ENCODE measurements at regions not wholly inside any gene's neighbourhood (a gene's known extent, or its start where the extent isn't known, plus 50 kb on each side); places are given as distances from the start of the nearest gene placed in this dataset.

GRCh38 chr3:66854601-66855151, 143.4 kb upstream of the KBTBD8 start:
- no peak for FAIRE-seq
- no peak for DNase-seq (ENCODE audit: insufficient read length, low spot score)
- TF ChIP-seq POLR2A (IDR thresholded peaks at IDR 0.05; ENCODE audit: low read depth, low read length) = no peak

GRCh38 chr3:66856533-66856932, 141.6 kb upstream of the KBTBD8 start:
- no peak for TF ChIP-seq POLR2A (IDR thresholded peaks at IDR 0.05; ENCODE audit: low read depth, low read length)
- DNase-seq (ENCODE audit: insufficient read length, low spot score) = no peak
- no peak for FAIRE-seq

GRCh38 chr3:66858656-66859381, 139.3 kb upstream of the KBTBD8 start:
- DNase-seq (ENCODE audit: insufficient read length, low spot score) (no peak), FAIRE-seq (no peak)
- TF ChIP-seq POLR2A (IDR thresholded peaks at IDR 0.05; ENCODE audit: low read depth, low read length) = no peak

GRCh38 chr3:66860771-66861170, 137.3 kb upstream of the KBTBD8 start:
- FAIRE-seq = no peak
- no peak for TF ChIP-seq POLR2A (IDR thresholded peaks at IDR 0.05; ENCODE audit: low read depth, low read length)
- DNase-seq (ENCODE audit: insufficient read length, low spot score) = no peak

GRCh38 chr3:66863205-66864111, 134.6 kb upstream of the KBTBD8 start:
- FAIRE-seq (no peak), DNase-seq (ENCODE audit: insufficient read length, low spot score) (no peak)
- no peak for TF ChIP-seq POLR2A (IDR thresholded peaks at IDR 0.05; ENCODE audit: low read depth, low read length)

GRCh38 chr3:66884659-66885058, 113.4 kb upstream of the KBTBD8 start:
- TF ChIP-seq POLR2A (IDR thresholded peaks at IDR 0.05; ENCODE audit: low read depth, low read length) = no peak
- FAIRE-seq (no peak), DNase-seq (ENCODE audit: insufficient read length, low spot score) (no peak)

- DNase-seq (ENCODE audit: insufficient read length, low spot score) = no peak
- FAIRE-seq = no peak
- TF ChIP-seq POLR2A (IDR thresholded peaks at IDR 0.05; ENCODE audit: low read depth, low read length) = no peak
These were observed 112.6 kb upstream of the KBTBD8 start for GRCh38 chr3:66885326-66886000.

- no peak for TF ChIP-seq POLR2A (IDR thresholded peaks at IDR 0.05; ENCODE audit: low read depth, low read length)
- DNase-seq (ENCODE audit: insufficient read length, low spot score) (no peak), FAIRE-seq (no peak)
These were observed 108.2 kb upstream of the KBTBD8 start for GRCh38 chr3:66889750-66890494.

GRCh38 chr3:66898155-66898554, 100.0 kb upstream of the KBTBD8 start:
- no peak for FAIRE-seq
- TF ChIP-seq POLR2A (IDR thresholded peaks at IDR 0.05; ENCODE audit: low read depth, low read length) = no peak
- DNase-seq (ENCODE audit: insufficient read length, low spot score) = no peak

- DNase-seq (ENCODE audit: insufficient read length, low spot score) (no peak), FAIRE-seq (no peak)
- no peak for TF ChIP-seq POLR2A (IDR thresholded peaks at IDR 0.05; ENCODE audit: low read depth, low read length)
These were observed 93.8 kb upstream of the KBTBD8 start for GRCh38 chr3:66904336-66904735.

GRCh38 chr3:66904831-66905493, 93.1 kb upstream of the KBTBD8 start:
- DNase-seq (ENCODE audit: insufficient read length, low spot score) (no peak), FAIRE-seq (no peak)
- TF ChIP-seq POLR2A (IDR thresholded peaks at IDR 0.05; ENCODE audit: low read depth, low read length) = no peak

- FAIRE-seq = no peak
- no peak for DNase-seq (ENCODE audit: insufficient read length, low spot score)
These were observed 91.0 kb upstream of the KBTBD8 start for GRCh38 chr3:66907136-66907535.

More at GRCh38 chr3:66907136-66907535, 91.0 kb upstream of the KBTBD8 start:
- TF ChIP-seq POLR2A (IDR thresholded peaks at IDR 0.05; ENCODE audit: low read depth, low read length) = no peak

Data from H54 (cell line).